ENCODE measurements at regions not wholly inside any gene's neighbourhood (a gene's known extent, or its start where the extent isn't known, plus 50 kb on each side); places are given as distances from the start of the nearest gene placed in this dataset.

GRCh38 chr5:18091758-18092157 lies 457.5 kb downstream of the TAF11L14 start:
- Mint-ChIP-seq H3K36me3 (ENCODE audit: low read depth) (no peaks in the 10 kb centered on the region), H3K4me1 (no peaks in the 10 kb centered on the region), H3K9me3 (peaks cover 4% of the 10 kb centered on the region), H3K4me3 (no peak overlapping the region), H3K27ac (no peak overlapping the region), H3K27me3 (no peaks in the 10 kb centered on the region)
- no peak for DNase-seq
- intact Hi-C loops (cut with micrococcal nuclease) = no loop called here

GRCh38 chr5:18095061-18095460 lies 460.8 kb downstream of the TAF11L14 start:
- Mint-ChIP-seq H3K27me3 (no peaks in the 10 kb centered on the region), H3K4me1 (no peaks in the 10 kb centered on the region), H3K9me3 (no peaks in the 10 kb centered on the region), H3K4me3 (no peak overlapping the region), H3K36me3 (ENCODE audit: low read depth) (no peaks in the 10 kb centered on the region), H3K27ac (no peak overlapping the region)
- no peak for DNase-seq
- intact Hi-C loops (cut with micrococcal nuclease) = no loop called here

GRCh38 chr5:18097817-18098216 lies 463.6 kb downstream of the TAF11L14 start:
- intact Hi-C loops (cut with micrococcal nuclease) = no loop called here
- Mint-ChIP-seq H3K4me3 (no peak overlapping the region), H3K4me1 (no peaks in the 10 kb centered on the region), H3K9me3 (no peaks in the 10 kb centered on the region), H3K36me3 (ENCODE audit: low read depth) (no peaks in the 10 kb centered on the region), H3K27me3 (no peaks in the 10 kb centered on the region), H3K27ac (no peak overlapping the region)
- DNase-seq = no peak

- H3K9me3 Mint-ChIP-seq = no peaks in the 10 kb centered on the region
Observed at GRCh38 chr5:18098691-18099090, 464.4 kb downstream of the TAF11L14 start.

GRCh38 chr5:18099261-18099660 lies 465.0 kb downstream of the TAF11L14 start:
- Mint-ChIP-seq H3K36me3 (ENCODE audit: low read depth) (no peaks in the 10 kb centered on the region), H3K27me3 (no peaks in the 10 kb centered on the region), H3K9me3 (no peaks in the 10 kb centered on the region), H3K4me1 (no peaks in the 10 kb centered on the region), H3K27ac (no peak overlapping the region), H3K4me3 (no peak overlapping the region)
- no peak for DNase-seq
- intact Hi-C loops (cut with micrococcal nuclease) = no loop called here

More at GRCh38 chr5:18098691-18099090, 464.4 kb downstream of the TAF11L14 start:
- intact Hi-C loops (cut with micrococcal nuclease) = no loop called here
- Mint-ChIP-seq H3K27ac (no peak overlapping the region), H3K36me3 (ENCODE audit: low read depth) (no peaks in the 10 kb centered on the region), H3K4me3 (no peak overlapping the region), H3K4me1 (no peaks in the 10 kb centered on the region), H3K27me3 (no peaks in the 10 kb centered on the region)
- DNase-seq = no peak

- H3K4me1 Mint-ChIP-seq = no peaks in the 10 kb centered on the region
- H3K4me3 Mint-ChIP-seq = no peak overlapping the region
- no peaks in the 10 kb centered on the region for H3K27me3 Mint-ChIP-seq
- DNase-seq = no peak
- intact Hi-C loops (cut with micrococcal nuclease) = no loop called here
- H3K27ac Mint-ChIP-seq = no peak overlapping the region
- no peaks in the 10 kb centered on the region for H3K36me3 Mint-ChIP-seq (ENCODE audit: low read depth)
- H3K9me3 Mint-ChIP-seq = no peaks in the 10 kb centered on the region
Observed at GRCh38 chr5:18101532-18101931, 467.3 kb downstream of the TAF11L14 start.

- no peaks in the 10 kb centered on the region for H3K9me3 Mint-ChIP-seq
- intact Hi-C loops (cut with micrococcal nuclease) = no loop called here
- H3K4me1 Mint-ChIP-seq = no peaks in the 10 kb centered on the region
- H3K27ac Mint-ChIP-seq = no peak overlapping the region
- no peaks in the 10 kb centered on the region for H3K27me3 Mint-ChIP-seq
- no peak for DNase-seq
- H3K4me3 Mint-ChIP-seq = no peak overlapping the region
- no peaks in the 10 kb centered on the region for H3K36me3 Mint-ChIP-seq (ENCODE audit: low read depth)
Observed at GRCh38 chr5:18102733-18103132, 468.5 kb downstream of the TAF11L14 start.

- H3K4me3 Mint-ChIP-seq = no peak overlapping the region
- H3K36me3 Mint-ChIP-seq (ENCODE audit: low read depth) = no peaks in the 10 kb centered on the region
- DNase-seq = no peak
- no peaks in the 10 kb centered on the region for H3K27me3 Mint-ChIP-seq
- intact Hi-C loops (cut with micrococcal nuclease) = no loop called here
- no peak overlapping the region for H3K27ac Mint-ChIP-seq
- no peaks in the 10 kb centered on the region for H3K9me3 Mint-ChIP-seq
- no peaks in the 10 kb centered on the region for H3K4me1 Mint-ChIP-seq
Observed at GRCh38 chr5:18105449-18105848, 471.2 kb downstream of the TAF11L14 start.

- Mint-ChIP-seq H3K27ac (no peak overlapping the region), H3K4me1 (no peaks in the 10 kb centered on the region), H3K4me3 (no peak overlapping the region), H3K9me3 (peaks cover 10% of the 10 kb centered on the region), H3K36me3 (ENCODE audit: low read depth) (no peaks in the 10 kb centered on the region), H3K27me3 (no peaks in the 10 kb centered on the region)
- intact Hi-C loops (cut with micrococcal nuclease) = no loop called here
- DNase-seq = no peak
Observed at GRCh38 chr5:18111906-18112465, 477.7 kb downstream of the TAF11L14 start.

GRCh38 chr5:18113721-18114120 lies 479.5 kb downstream of the TAF11L14 start:
- Mint-ChIP-seq H3K27ac (no peak overlapping the region), H3K4me3 (no peak overlapping the region), H3K9me3 (peaks cover 10% of the 10 kb centered on the region), H3K27me3 (no peaks in the 10 kb centered on the region), H3K4me1 (no peaks in the 10 kb centered on the region), H3K36me3 (ENCODE audit: low read depth) (no peaks in the 10 kb centered on the region)
- DNase-seq = no peak
- intact Hi-C loops (cut with micrococcal nuclease) = no loop called here

GRCh38 chr5:18114151-18114757 lies 480.0 kb downstream of the TAF11L14 start:
- intact Hi-C loops (cut with micrococcal nuclease) = no loop called here
- peaks cover 13% of the 10 kb centered on the region for H3K9me3 Mint-ChIP-seq
- no peaks in the 10 kb centered on the region for H3K36me3 Mint-ChIP-seq (ENCODE audit: low read depth)
- no peaks in the 10 kb centered on the region for H3K27me3 Mint-ChIP-seq
- H3K4me3 Mint-ChIP-seq = no peak overlapping the region
- no peak for DNase-seq
- no peaks in the 10 kb centered on the region for H3K4me1 Mint-ChIP-seq
- H3K27ac Mint-ChIP-seq = no peak overlapping the region

GRCh38 chr5:18117968-18118367 lies 483.7 kb downstream of the TAF11L14 start:
- H3K4me3 Mint-ChIP-seq = no peak overlapping the region
- intact Hi-C loops (cut with micrococcal nuclease) = no loop called here
- no peak for DNase-seq
- H3K36me3 Mint-ChIP-seq (ENCODE audit: low read depth) = no peaks in the 10 kb centered on the region
- H3K27me3 Mint-ChIP-seq = no peaks in the 10 kb centered on the region
- H3K27ac Mint-ChIP-seq = no peak overlapping the region
- peaks cover 22% of the 10 kb centered on the region for H3K9me3 Mint-ChIP-seq
- no peaks in the 10 kb centered on the region for H3K4me1 Mint-ChIP-seq

GRCh38 chr5:18119156-18119785 lies 485.0 kb downstream of the TAF11L14 start:
- Mint-ChIP-seq H3K27me3 (no peaks in the 10 kb centered on the region), H3K9me3 (peaks cover 31% of the 10 kb centered on the region), H3K4me3 (no peak overlapping the region), H3K36me3 (ENCODE audit: low read depth) (no peaks in the 10 kb centered on the region), H3K27ac (no peak overlapping the region), H3K4me1 (no peaks in the 10 kb centered on the region)
- intact Hi-C loops (cut with micrococcal nuclease) = no loop called here
- no peak for DNase-seq

- intact Hi-C loops (cut with micrococcal nuclease) = no loop called here
- H3K27ac Mint-ChIP-seq = no peak overlapping the region
- H3K27me3 Mint-ChIP-seq = no peaks in the 10 kb centered on the region
- no peak overlapping the region for H3K4me3 Mint-ChIP-seq
- no peaks in the 10 kb centered on the region for H3K36me3 Mint-ChIP-seq (ENCODE audit: low read depth)
- no peaks in the 10 kb centered on the region for H3K4me1 Mint-ChIP-seq
- DNase-seq = no peak
- H3K9me3 Mint-ChIP-seq = no peaks in the 10 kb centered on the region
Observed at GRCh38 chr5:18141222-18141621, 507.0 kb downstream of the TAF11L14 start.

- Mint-ChIP-seq H3K27ac (no peak overlapping the region), H3K4me1 (no peaks in the 10 kb centered on the region), H3K9me3 (no peaks in the 10 kb centered on the region), H3K4me3 (no peak overlapping the region), H3K27me3 (no peaks in the 10 kb centered on the region), H3K36me3 (ENCODE audit: low read depth) (no peaks in the 10 kb centered on the region)
- intact Hi-C loops (cut with micrococcal nuclease) = no loop called here
- no peak for DNase-seq
Observed at GRCh38 chr5:18142831-18143230, 508.6 kb downstream of the TAF11L14 start.

Data from activated CD4-positive, alpha-beta T cell treated with anti-CD3 and anti-CD28 coated beads, Interleukin-2, amount 10 ng/mL, durations not matched to agents 24 days and 14 days (primary cell).